ENCODE measurements at regions not wholly inside any gene's neighbourhood (a gene's known extent, or its start where the extent isn't known, plus 50 kb on each side); places are given as distances from the start of the nearest gene placed in this dataset.

DNA sequence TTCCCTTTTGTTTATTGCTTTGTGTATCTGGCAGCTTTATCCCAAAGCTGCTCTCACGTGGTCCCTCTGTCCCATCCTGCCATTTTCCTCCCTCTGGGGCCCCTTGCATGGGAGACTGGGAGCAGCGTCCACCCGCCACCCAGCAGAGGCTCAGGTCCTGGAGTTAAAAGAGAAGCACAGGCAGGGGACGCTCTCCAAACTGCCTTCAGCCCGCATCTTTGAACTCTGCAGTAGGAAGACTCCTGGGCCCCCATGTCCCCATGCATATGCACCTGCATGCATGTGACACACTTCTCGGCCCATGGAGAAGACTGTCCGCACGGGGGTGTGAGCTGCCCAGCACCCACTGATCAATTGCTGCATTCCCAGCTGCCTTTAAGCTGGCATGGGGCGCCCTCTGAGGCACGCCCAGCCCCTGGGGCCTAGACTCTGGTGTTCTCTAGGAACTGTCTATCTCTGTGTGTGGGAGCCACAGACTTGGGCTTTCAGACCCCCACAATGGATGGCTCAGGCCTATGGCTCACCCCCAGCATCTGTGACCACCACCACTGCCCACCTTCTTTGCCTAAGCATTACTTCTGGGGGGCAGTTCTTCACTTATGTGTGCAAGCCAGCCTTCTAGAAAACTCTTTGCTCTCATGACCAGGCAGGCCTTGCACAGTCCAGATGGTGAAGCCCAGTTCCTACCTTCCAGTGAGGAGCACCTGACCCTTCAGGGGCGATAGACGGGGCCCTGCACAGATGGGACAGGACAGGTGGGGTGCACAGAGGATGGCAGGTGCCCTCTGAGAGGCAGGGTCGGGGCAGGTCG lies 96.1 kb upstream of the DIO3 start:
- no peaks in the 10 kb centered on the region for H3K4me1 Mint-ChIP-seq (ENCODE audit: insufficient read depth, unreplicated experiment)
- intact Hi-C loops (cut with micrococcal nuclease): no loop called here
- no peak overlapping the region for H3K27ac Mint-ChIP-seq (ENCODE audit: low read depth, unreplicated experiment)
- no peaks in the 10 kb centered on the region for H3K9me3 Mint-ChIP-seq (ENCODE audit: unreplicated experiment)
- ChIA-PET CTCF (no interaction called here), POLR2A (interaction anchor here (1.2 kb wide), 1 partner anchor 10 kb away, joined by 3 read pairs; no protein-coding TSS in a partner anchor)
- TF ChIP-seq, protein P1, sequence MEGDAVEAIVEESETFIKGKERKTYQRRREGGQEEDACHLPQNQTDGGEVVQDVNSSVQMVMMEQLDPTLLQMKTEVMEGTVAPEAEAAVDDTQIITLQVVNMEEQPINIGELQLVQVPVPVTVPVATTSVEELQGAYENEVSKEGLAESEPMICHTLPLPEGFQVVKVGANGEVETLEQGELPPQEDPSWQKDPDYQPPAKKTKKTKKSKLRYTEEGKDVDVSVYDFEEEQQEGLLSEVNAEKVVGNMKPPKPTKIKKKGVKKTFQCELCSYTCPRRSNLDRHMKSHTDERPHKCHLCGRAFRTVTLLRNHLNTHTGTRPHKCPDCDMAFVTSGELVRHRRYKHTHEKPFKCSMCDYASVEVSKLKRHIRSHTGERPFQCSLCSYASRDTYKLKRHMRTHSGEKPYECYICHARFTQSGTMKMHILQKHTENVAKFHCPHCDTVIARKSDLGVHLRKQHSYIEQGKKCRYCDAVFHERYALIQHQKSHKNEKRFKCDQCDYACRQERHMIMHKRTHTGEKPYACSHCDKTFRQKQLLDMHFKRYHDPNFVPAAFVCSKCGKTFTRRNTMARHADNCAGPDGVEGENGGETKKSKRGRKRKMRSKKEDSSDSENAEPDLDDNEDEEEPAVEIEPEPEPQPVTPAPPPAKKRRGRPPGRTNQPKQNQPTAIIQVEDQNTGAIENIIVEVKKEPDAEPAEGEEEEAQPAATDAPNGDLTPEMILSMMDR (IDR thresholded peaks at IDR 0.05; ENCODE audit: unreplicated experiment): no peak
- no TSS peak for BruUV-seq (replicated peaks)
- DNase-seq (ENCODE audit: unreplicated experiment): no peak
- H3K36me3 Mint-ChIP-seq (ENCODE audit: insufficient read depth, unreplicated experiment): no peaks in the 10 kb centered on the region
- H3K4me3 Mint-ChIP-seq (ENCODE audit: unreplicated experiment): no peak overlapping the region
- no peaks in the 10 kb centered on the region for H3K27me3 Mint-ChIP-seq (ENCODE audit: insufficient read depth, unreplicated experiment)

DNA sequence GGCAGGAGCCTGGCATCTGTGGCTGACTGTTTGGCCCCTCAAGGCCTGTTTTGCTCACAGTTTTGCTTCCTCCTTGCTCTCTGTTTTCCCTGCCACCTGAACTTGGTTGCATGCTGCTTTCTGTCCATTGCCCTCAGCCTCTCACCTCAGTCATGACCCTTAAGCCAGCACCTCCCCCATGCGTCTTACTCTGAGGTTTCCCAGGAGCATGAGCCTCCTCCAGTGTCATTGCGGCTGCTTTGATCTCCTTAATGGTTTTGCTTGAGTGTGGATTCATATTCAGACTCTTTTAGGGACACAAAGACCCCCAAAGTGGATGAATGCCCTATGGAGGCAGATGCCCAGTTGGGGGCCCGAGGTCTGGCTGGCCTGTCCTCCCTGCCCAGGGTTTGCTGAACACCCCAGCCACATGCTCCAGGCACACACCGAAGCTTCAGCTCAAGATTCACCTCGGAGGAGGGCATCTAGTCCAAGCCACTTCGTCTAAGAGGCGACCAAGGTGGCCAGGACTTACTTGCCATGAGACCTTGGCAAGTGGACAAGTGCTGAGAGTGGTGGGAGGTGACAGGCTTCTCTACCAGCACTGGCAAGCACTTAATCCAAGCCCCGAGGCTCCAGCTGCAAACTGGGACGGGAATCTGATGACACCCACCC lies 95.4 kb upstream of the DIO3 start:
- ChIA-PET CTCF (no interaction called here), POLR2A (interaction anchor here (1.2 kb wide), 1 partner anchor 10 kb away, joined by 3 read pairs; no protein-coding TSS in a partner anchor)
- no peaks in the 10 kb centered on the region for H3K36me3 Mint-ChIP-seq (ENCODE audit: insufficient read depth, unreplicated experiment)
- H3K4me1 Mint-ChIP-seq (ENCODE audit: insufficient read depth, unreplicated experiment): no peaks in the 10 kb centered on the region
- no TSS peak for BruUV-seq (replicated peaks)
- H3K4me3 Mint-ChIP-seq (ENCODE audit: unreplicated experiment): no peak overlapping the region
- TF ChIP-seq, protein P1 (IDR thresholded peaks at IDR 0.05; ENCODE audit: unreplicated experiment): no peak
- H3K27ac Mint-ChIP-seq (ENCODE audit: low read depth, unreplicated experiment): no peak overlapping the region
- H3K27me3 Mint-ChIP-seq (ENCODE audit: insufficient read depth, unreplicated experiment): no peaks in the 10 kb centered on the region
- H3K9me3 Mint-ChIP-seq (ENCODE audit: unreplicated experiment): no peaks in the 10 kb centered on the region
- intact Hi-C loops (cut with micrococcal nuclease): no loop called here
- no peak for DNase-seq (ENCODE audit: unreplicated experiment)

DNA sequence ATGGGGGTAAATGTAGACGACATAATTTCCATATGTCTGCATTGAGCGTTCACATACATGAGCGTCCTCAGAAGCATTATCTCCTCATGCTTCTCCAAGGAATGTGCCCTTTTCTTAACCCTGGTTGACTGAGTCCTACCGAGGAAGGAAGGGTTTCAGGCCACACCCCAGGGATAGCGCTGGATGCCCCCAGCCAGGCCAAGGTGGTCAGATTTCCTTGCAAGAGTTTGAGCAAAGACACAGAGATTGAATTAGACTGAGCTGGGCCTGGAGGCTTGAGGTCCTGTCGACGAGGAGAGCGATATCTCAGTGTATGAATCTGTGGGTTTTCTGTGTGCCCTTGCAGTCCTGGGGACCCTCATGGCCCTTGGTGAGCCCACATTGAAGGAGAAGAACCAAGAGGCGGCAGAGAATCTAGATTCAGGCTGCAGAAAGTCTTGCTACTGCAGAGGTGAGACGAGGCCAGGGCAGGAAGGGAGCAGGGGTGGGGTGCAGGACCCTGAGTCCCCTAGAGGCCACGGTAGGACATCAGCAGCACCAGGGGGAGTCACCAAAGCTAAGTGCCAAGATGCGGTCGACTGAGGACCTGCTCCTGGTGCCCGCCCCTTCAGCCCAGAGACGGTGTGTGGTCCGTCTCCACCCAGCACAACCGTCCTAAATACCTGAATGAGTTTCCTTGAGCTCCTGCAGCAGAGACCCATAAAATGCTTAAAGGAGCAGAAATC lies 94.7 kb upstream of the DIO3 start:
- CTCF ChIA-PET: no interaction called here

More for the DNA sequence above, 94.7 kb upstream of the DIO3 start:
- no peak overlapping the region for H3K4me3 Mint-ChIP-seq (ENCODE audit: unreplicated experiment)
- intact Hi-C loops (cut with micrococcal nuclease): no loop called here
- no peak for DNase-seq (ENCODE audit: unreplicated experiment)
- H3K27me3 Mint-ChIP-seq (ENCODE audit: insufficient read depth, unreplicated experiment): no peaks in the 10 kb centered on the region
- H3K36me3 Mint-ChIP-seq (ENCODE audit: insufficient read depth, unreplicated experiment): no peaks in the 10 kb centered on the region
- H3K9me3 Mint-ChIP-seq (ENCODE audit: unreplicated experiment): no peaks in the 10 kb centered on the region
- TF ChIP-seq, protein P1 (IDR thresholded peaks at IDR 0.05; ENCODE audit: unreplicated experiment): no peak
- no TSS peak for BruUV-seq (replicated peaks)
- POLR2A ChIA-PET: interaction anchor here (1.2 kb wide), 1 partner anchor 9 kb away, joined by 3 read pairs; no protein-coding TSS in a partner anchor
- no peak overlapping the region for H3K27ac Mint-ChIP-seq (ENCODE audit: low read depth, unreplicated experiment)
- H3K4me1 Mint-ChIP-seq (ENCODE audit: insufficient read depth, unreplicated experiment): no peaks in the 10 kb centered on the region
